SJCRH30 (cell line): ENCODE measurements at regions not wholly inside any gene's neighbourhood (a gene's known extent, or its start where the extent isn't known, plus 50 kb on each side); places are given as distances from the start of the nearest gene placed in this dataset.
A peak's percentile ranks its signal among the peaks of the same experiment; 100 is the strongest.
"Not testable (repeated sequence)": the region's sequence is repeated elsewhere in the genome, so short reads cannot be mapped to it uniquely, and the experiment has no call there.

ENCODE experiments used
- DNase-seq, 2 experiments: peaks; one replicate each; pipeline ENCODE4 v3.0.0-alpha.2; 2015 to 2020
- H3K27ac ChIP-seq: fragments of 250-450 bp; sonication (Bioruptor Pico); 2 replicates; pipeline ENCODE4 v1.5.1; 2020; ENCODE audit warnings: mild to moderate bottlenecking, moderate library complexity
- H3K27me3 ChIP-seq: fragments of 250-450 bp; sonication (Bioruptor Pico); 2 replicates; pipeline ENCODE4 v1.5.1; 2020; ENCODE audit warnings: mild to moderate bottlenecking, moderate library complexity
- H3K36me3 ChIP-seq: fragments of 250-450 bp; sonication (Bioruptor Pico); 2 replicates; pipeline ENCODE4 v1.5.1; 2020; ENCODE audit warnings: mild to moderate bottlenecking, moderate library complexity
- H3K4me1 ChIP-seq: fragments of 250-450 bp; sonication (Bioruptor Pico); 2 replicates; pipeline ENCODE4 v1.5.1; 2020; ENCODE audit warnings: mild to moderate bottlenecking, moderate library complexity
- H3K4me3 ChIP-seq: fragments of 250-450 bp; sonication (Bioruptor Pico); 2 replicates; pipeline ENCODE4 v1.5.1; 2020; ENCODE audit warnings: mild to moderate bottlenecking, moderate library complexity
- H3K9me3 ChIP-seq: fragments of 250-450 bp; sonication (Bioruptor Pico); replicated peaks from 2 replicates; pipeline ENCODE4 v1.5.1; 2020; ENCODE audit warnings: mild to moderate bottlenecking, moderate library complexity

DNA sequence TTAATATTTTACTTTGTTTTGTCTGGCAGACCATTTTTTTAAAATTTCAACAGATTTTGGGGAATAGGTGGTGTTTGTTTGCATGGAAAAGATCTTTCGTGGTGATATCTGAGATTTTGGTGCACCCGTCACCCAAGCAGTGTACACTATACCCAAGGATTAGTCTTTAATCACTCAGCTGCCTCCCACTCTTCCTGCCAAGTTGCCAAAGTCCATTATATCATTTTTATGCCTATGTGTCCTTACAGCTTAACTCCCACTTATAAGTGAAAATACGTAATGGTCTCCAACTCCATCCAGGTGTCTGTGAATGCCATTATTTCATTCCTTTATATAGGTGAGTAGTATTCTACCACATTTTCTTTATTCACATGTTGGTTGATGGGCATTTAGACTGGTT is 281.7 kb upstream of the GK2 start:
- peak in 1 of 2 experiments; percentile 41 for DNase-seq
- Histone ChIP-seq H3K4me3 (no peak overlapping the region), H3K9me3 (peaks cover 10% of the 10 kb centered on the region; the same call in 1 of the 2 replicates), H3K27ac (no peak overlapping the region), H3K36me3 (no peaks in the 10 kb centered on the region), H3K27me3 (no peaks in the 10 kb centered on the region), H3K4me1 (peaks cover 4% of the 10 kb centered on the region; the same call in 1 of the 2 replicates)

DNA sequence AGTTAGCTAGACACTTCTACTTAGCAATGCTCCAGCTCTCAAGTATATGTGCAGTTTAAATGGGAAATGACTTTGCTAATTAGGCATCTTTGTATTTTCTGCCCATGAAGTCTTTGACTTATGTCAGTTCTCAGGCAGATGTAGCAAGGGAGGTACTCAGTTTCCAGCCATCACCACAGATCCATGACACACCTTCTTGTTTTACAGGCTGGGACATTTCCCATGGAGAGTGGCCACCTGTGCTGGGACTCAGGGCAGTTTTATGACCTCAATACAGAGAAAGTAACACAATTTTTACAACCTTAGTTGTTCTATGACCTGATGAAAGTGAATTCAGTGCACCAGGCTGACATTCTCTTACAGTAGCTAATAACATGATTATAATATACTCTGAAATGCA is 280.7 kb upstream of the GK2 start:
- Histone ChIP-seq H3K9me3 (no peaks in the 10 kb centered on the region), H3K27me3 (no peaks in the 10 kb centered on the region), H3K4me1 (peaks cover 4% of the 10 kb centered on the region; the same call in 1 of the 2 replicates), H3K4me3 (no peak overlapping the region), H3K36me3 (no peaks in the 10 kb centered on the region), H3K27ac (no peak overlapping the region)
- no peak for DNase-seq

DNA sequence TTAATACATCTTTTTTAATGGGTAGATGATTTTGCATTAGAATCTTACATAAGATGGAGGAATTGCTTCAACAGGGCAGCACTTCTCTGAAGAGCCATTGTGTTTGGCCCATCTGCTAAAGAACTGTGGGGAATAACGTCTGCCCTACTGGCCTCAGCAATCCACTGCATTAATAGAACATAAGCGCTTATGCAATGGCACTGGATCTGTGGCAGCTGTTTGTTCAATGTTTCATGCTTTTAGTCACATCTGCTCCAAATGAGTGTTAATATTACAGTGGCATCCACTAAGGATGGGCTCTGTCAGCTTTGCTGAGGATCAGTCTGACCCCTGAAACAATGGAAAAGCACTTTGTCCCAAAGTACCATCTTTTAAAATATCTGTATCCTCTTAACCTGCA is 279.0 kb upstream of the GK2 start:
- H3K4me3 ChIP-seq = no peak overlapping the region
- DNase-seq = peak in 1 of 2 experiments; percentile 56
- H3K9me3 ChIP-seq = no peaks in the 10 kb centered on the region
- no peaks in the 10 kb centered on the region for H3K36me3 ChIP-seq
- peaks cover 4% of the 10 kb centered on the region; the same call in 1 of the 2 replicates for H3K4me1 ChIP-seq
- H3K27ac ChIP-seq = no peak overlapping the region
- H3K27me3 ChIP-seq = no peaks in the 10 kb centered on the region

DNA sequence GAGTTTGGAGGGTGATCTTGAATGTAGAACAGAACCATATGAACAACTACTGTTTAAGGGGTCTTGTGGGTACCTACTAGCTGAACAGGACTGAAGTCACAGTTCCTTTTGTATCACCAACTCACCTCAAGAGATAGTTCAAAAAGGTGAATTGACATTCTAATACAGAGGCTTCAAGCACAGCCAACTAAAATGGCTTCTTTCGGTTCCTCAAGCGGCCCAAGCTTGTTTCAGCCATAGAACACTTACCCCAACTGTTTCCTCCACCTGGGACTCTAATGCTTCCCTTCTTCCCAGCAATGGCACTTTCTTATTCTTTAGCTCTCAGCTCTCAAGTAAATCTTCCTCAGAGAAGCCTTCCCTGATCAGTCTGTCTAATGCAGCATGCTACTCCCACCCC is 277.5 kb upstream of the GK2 start:
- no peaks in the 10 kb centered on the region for H3K36me3 ChIP-seq
- H3K4me1 ChIP-seq = peaks cover 4% of the 10 kb centered on the region; the same call in 1 of the 2 replicates
- no peak for DNase-seq
- no peak overlapping the region for H3K27ac ChIP-seq
- no peak overlapping the region for H3K4me3 ChIP-seq
- no peaks in the 10 kb centered on the region for H3K27me3 ChIP-seq
- no peaks in the 10 kb centered on the region for H3K9me3 ChIP-seq

DNA sequence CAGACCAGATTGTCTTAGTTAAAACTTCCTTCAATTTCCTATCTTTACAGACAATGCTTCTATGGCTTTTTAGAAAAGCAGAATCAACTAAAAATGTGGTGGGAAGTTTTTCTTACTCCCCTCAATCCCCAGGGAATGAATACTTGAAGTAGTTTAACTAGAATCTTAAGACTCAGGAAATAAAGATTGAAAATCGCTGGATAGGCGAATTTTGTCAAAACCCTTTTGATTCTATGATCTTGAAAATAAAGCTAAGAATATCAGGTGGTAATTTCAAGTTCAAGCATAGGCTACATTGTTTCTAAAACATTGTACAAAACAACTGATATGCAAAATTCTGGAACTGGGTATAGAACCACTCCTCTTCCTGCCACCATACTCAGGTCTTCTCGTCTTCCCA is 276.5 kb upstream of the GK2 start:
- H3K4me3 ChIP-seq = no peak overlapping the region
- H3K36me3 ChIP-seq = no peaks in the 10 kb centered on the region

DNA sequence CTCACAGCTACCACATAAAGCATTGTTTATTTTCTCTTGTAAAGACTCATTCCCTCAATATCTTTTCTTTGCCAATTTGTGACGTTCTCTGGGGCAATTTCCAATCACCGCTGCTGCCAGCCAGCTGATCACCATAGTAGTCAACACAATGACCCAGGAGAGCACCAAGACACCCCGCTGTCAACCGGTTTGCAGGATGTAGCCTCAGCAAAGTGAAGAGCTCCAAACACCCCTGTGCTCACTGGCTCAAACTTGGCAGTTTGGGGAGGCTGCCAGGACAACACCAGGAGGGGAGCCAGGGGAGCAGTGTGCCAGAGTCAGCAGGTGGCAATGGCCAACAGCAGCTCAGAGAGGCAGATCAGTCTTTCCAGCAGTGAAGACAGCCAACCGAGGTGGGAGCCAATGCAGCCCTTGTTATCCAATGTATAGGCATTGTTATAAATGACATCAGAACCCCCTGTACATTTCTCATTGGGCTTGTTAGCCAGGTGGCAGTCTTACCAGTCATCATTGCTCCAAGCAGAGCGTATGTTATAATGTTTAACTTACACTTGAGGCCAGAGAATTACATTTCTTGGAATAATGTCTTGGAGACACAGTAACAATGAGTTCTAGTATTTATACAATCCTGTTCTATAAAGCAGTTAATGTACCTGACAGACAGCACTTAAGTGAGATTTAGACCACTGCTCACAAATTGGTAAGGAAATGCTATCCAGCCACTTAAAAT is 274.9 kb upstream of the GK2 start:
- Histone ChIP-seq H3K36me3 (no peaks in the 10 kb centered on the region), H3K27ac (no peak overlapping the region), H3K4me1 (peaks cover 8% of the 10 kb centered on the region), H3K9me3 (peaks cover 3% of the 10 kb centered on the region; the same call in 1 of the 2 replicates), H3K27me3 (no peaks in the 10 kb centered on the region), H3K4me3 (no peak overlapping the region)
- DNase-seq = no peak

More for the DNA sequence above, 276.5 kb upstream of the GK2 start:
- H3K9me3 ChIP-seq = peaks cover 3% of the 10 kb centered on the region; the same call in 1 of the 2 replicates
- no peaks in the 10 kb centered on the region for H3K27me3 ChIP-seq
- no peaks in the 10 kb centered on the region for H3K4me1 ChIP-seq
- DNase-seq = no peak
- no peak overlapping the region for H3K27ac ChIP-seq

DNA sequence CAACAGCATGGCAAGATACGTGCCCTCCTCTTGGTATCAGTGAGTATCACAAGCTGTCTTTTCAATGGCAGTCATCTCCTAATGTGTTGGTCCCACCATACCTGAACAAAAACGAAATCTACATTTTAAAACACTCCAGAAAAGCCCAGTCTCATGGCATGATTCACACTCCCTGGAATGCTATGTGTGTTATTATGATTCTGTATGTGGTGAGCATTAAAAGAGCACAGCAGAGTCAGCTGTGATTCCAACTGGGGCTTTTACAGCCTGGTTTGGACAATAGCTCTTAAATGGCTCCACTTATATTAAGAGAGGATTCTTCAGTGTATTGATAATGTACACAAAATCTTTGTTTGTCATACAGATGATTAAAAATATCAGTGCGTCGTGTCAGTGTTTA is 274.1 kb upstream of the GK2 start:
- no peak for DNase-seq
- Histone ChIP-seq H3K4me1 (peaks cover 12% of the 10 kb centered on the region), H3K36me3 (no peaks in the 10 kb centered on the region), H3K27ac (no peak overlapping the region), H3K4me3 (no peak overlapping the region), H3K27me3 (no peaks in the 10 kb centered on the region), H3K9me3 (peaks cover 3% of the 10 kb centered on the region; the same call in 1 of the 2 replicates)

DNA sequence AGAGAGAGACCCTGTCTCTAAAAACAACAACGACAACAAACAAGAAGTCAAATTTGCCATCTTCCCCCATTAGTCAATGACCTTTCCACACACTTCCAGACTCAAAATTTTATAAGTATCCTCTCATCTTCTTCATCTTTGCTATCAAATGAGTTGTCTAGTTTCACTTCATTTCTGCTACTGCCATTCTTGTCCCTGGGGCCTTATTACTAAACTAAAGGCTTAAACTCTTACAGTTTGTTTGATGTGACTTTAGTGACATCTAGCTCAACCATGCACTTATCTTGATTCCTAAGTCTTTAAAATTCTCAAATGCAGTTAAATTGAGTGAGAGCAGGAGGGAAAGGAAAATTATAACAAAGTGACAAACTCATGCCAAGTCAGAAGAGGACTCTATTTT is 271.8 kb upstream of the GK2 start:
- H3K4me3 ChIP-seq = no peak overlapping the region
- no peaks in the 10 kb centered on the region for H3K27me3 ChIP-seq
- peaks cover 4% of the 10 kb centered on the region; the same call in 1 of the 2 replicates for H3K9me3 ChIP-seq
- DNase-seq = no peak
- no peaks in the 10 kb centered on the region for H3K36me3 ChIP-seq
- H3K27ac ChIP-seq = no peak overlapping the region
- H3K4me1 ChIP-seq = peaks cover 17% of the 10 kb centered on the region

DNA sequence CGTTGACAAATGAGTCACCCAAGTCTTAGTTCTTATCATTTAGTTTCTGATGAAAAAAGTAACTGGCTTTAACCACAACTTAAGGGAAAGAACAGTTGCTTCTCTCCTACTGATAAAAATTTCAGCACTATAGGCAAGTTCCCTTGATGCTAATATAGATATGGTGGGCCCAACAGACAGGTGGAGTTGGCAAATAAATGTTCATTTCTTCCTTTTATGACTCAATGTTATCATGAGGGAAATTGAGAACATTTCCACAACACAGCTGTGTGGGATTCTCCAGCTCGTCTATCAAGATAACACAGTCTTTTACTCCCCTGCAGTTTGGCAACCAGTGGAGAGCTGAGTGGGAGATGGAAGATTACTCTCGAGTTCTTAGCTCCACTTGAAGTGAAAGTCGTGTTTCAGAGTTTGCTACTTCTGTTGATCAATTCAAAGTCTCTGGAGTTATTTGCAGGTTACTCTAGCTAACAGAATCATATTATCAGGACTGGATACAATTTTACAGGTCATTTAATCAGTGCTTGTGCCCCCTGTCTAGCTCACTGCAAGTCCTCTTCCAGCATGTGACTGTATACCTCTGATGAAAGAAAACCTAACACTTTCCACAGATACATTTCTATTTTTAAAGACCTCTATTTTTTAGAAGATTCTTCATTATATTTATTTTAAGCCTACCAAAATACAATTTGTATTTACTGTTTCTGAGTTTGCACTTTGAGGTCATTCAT is 270.6 kb upstream of the GK2 start:
- Histone ChIP-seq H3K27ac (no peak overlapping the region), H3K4me1 (peaks cover 17% of the 10 kb centered on the region), H3K4me3 (no peak overlapping the region), H3K9me3 (peaks cover 5% of the 10 kb centered on the region; the same call in 1 of the 2 replicates), H3K27me3 (no peaks in the 10 kb centered on the region), H3K36me3 (no peaks in the 10 kb centered on the region)
- peak; percentile 38 to 77 for DNase-seq

DNA sequence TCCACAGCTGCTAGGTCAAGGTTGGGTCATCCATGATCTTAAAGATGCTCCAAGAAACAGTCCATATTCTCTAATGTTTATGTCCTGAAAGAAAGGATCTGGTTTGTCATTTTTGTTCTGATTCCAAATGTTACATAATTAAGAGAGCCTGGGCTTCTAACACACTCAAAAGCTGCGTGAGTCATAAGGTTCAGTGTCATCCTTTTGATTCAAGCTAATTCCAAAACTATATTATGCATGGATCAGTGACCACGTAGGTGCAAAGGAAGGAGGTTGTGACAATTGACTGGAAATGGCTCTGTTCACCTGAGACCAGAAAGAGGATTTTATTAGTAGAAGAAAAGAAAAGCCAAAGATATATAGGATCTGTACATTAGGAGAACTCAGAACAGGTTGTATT is 268.7 kb upstream of the GK2 start:
- Histone ChIP-seq H3K27ac (no peak overlapping the region), H3K9me3 (peaks cover 5% of the 10 kb centered on the region; the same call in 1 of the 2 replicates), H3K27me3 (no peaks in the 10 kb centered on the region), H3K4me3 (no peak overlapping the region), H3K36me3 (no peaks in the 10 kb centered on the region), H3K4me1 (peaks cover 17% of the 10 kb centered on the region)
- DNase-seq = no peak

DNA sequence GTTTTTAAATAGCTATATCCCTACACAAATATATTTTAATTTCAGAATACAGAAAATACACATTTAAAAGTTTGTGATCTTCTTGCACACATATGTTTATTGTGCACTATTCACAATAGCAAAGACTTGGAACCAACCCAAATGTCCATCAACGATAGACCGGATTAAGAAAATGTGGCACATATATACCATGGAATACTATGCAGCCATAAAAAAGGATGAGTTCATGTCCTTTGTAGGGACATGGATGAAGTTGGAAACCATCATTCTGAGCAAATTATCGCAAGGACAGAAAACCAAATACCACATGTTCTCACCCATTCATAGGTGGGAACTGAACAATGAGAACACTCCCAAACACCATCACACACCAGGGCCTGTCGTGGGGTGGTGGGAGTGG is 266.9 kb upstream of the GK2 start:
- H3K27me3 ChIP-seq, H3K27ac ChIP-seq, DNase-seq, H3K4me3 ChIP-seq, H3K36me3 ChIP-seq, H3K9me3 ChIP-seq: not testable (repeated sequence)
- H3K4me1 ChIP-seq = peaks cover 17% of the 10 kb centered on the region

DNA sequence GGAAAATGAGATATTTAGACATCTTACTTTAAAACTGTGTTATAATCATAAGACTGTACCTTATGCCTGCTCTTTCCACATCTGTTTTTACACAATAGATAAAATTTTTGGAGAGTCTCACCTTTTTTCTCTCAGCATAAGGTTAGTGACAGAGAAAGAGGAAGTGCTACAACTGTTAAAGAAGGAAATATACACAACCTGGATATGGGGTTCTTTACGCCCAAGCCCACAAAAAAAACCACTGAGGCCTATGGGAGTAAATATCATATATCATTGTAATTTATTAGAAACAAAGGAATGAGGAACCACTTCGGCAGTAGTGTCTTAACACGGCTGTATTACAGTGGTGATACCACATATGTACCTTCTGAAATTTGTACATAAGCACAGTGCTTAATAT is 265.9 kb upstream of the GK2 start:
- no peaks in the 10 kb centered on the region for H3K36me3 ChIP-seq
- DNase-seq = no peak
- 0 out of 2 replicates have a peak, but pooled peaks cover 2% of the 10 kb centered on the region for H3K9me3 ChIP-seq
- no peaks in the 10 kb centered on the region for H3K27me3 ChIP-seq
- no peak overlapping the region for H3K27ac ChIP-seq
- peaks cover 17% of the 10 kb centered on the region for H3K4me1 ChIP-seq
- no peak overlapping the region for H3K4me3 ChIP-seq

DNA sequence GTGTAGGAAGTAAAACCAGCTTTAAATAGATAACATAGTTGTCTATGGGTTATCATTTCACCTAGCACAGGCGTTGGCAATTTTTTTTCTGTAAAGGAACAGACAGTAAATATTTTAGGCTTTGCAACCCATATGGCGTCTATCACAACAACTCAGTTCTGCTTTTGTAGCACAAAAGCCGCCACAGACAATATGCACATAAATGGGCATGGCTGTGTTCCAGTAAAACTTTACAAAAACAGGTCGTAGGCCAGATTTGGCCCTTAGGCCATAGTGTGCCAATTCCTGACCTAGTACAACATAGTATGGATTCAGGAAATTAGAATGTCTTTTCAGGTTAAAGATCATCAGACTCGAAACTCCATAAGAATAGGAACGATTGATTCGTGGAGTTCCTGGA is 265.3 kb upstream of the GK2 start:
- Histone ChIP-seq H3K9me3 (0 out of 2 replicates have a peak, but pooled peaks cover 2% of the 10 kb centered on the region), H3K27me3 (no peaks in the 10 kb centered on the region), H3K4me3 (no peak overlapping the region), H3K4me1 (peaks cover 13% of the 10 kb centered on the region), H3K36me3 (no peaks in the 10 kb centered on the region), H3K27ac (no peak overlapping the region)
- no peak for DNase-seq

DNA sequence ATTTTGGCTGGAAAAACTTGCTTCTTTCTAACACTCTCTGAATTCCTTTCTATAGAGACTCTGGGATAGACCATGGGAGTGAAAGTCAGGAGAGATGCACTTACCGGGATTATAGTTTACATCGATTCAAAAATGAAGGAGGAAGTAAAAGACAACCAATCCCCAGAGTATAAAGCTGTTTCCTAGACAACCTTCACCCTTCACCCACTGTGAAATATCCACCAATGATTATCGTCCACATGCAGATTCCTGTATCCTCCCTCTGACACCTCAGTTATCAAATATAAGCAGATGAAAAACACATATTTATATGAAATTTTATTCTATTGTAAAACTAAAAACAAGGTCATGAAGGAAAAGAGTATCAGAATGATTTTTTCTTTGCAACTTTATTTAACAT is 258.8 kb upstream of the GK2 start:
- Histone ChIP-seq H3K9me3 (no peaks in the 10 kb centered on the region), H3K27me3 (no peaks in the 10 kb centered on the region), H3K4me1 (no peaks in the 10 kb centered on the region), H3K4me3 (no peak overlapping the region), H3K27ac (no peak overlapping the region), H3K36me3 (no peaks in the 10 kb centered on the region)
- DNase-seq = no peak

DNA sequence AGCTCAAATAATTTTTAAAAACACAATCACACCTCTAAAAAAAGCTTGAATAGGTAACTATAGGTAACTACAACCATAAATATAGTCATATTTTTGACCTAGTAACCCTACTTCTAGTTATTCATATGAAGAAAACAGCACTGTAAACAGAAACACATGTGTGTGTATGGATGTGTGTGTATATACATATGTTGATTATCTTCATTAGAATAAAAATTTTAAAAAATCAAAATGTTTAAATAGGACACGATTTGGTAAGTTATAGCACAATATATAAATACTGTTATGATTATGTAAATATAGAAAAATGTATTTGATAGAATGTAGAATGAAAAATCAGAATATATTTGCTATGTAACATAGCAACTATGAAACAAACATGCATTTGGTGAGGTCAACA is 258.1 kb upstream of the GK2 start:
- Histone ChIP-seq H3K27me3 (no peaks in the 10 kb centered on the region), H3K27ac (no peak overlapping the region), H3K9me3 (no peaks in the 10 kb centered on the region), H3K36me3 (no peaks in the 10 kb centered on the region), H3K4me1 (no peaks in the 10 kb centered on the region), H3K4me3 (no peak overlapping the region)
- no peak for DNase-seq
